DOHH2 (cell line): ENCODE measurements at regions not wholly inside any gene's neighbourhood (a gene's known extent, or its start where the extent isn't known, plus 50 kb on each side); places are given as distances from the start of the nearest gene placed in this dataset.

Experiments
- EZH2phosphoT487 ChIP-seq: fragments of 200-600 bp; sonication (generic); IDR thresholded peaks from 2 replicates; pipeline ENCODE4 v1.6.1; 2017; ENCODE audit warnings: borderline replicate concordance, mild to moderate bottlenecking, antibody characterized with exemption, low read length, moderate library complexity, mixed read lengths
- TF ChIP-seq, protein P1 (sequence below): fragments of 200-600 bp; sonication (generic); IDR thresholded peaks from one replicate; pipeline ENCODE4 v1.5.1; 2014; ENCODE audit warnings: antibody characterized with exemption, mild to moderate bottlenecking, low read depth, low read length; ENCODE audit not compliant: poor library complexity, severe bottlenecking

DNA sequence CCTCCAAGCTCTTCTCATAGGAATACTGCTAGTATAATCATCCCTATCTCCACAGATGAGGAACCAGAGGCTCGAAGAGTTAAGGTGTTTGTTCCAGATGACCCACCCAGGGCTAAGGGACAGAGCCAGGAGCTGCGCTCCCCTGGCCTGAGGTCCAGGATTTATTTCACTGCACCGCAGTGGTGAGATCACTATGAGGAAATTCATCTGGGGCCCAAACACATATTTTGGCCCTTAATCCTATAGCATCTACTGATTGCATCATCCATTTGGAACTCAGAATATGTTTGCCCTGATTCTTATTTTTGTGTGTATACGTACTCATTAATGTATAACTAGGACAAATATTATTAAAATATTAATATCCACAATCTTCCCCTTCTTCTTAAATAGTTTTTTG lies 100.1 kb upstream of the RBPJ start:
- no peak for TF ChIP-seq EZH2phosphoT487
- TF ChIP-seq, protein P1, sequence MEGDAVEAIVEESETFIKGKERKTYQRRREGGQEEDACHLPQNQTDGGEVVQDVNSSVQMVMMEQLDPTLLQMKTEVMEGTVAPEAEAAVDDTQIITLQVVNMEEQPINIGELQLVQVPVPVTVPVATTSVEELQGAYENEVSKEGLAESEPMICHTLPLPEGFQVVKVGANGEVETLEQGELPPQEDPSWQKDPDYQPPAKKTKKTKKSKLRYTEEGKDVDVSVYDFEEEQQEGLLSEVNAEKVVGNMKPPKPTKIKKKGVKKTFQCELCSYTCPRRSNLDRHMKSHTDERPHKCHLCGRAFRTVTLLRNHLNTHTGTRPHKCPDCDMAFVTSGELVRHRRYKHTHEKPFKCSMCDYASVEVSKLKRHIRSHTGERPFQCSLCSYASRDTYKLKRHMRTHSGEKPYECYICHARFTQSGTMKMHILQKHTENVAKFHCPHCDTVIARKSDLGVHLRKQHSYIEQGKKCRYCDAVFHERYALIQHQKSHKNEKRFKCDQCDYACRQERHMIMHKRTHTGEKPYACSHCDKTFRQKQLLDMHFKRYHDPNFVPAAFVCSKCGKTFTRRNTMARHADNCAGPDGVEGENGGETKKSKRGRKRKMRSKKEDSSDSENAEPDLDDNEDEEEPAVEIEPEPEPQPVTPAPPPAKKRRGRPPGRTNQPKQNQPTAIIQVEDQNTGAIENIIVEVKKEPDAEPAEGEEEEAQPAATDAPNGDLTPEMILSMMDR: no peak
